SK-N-SH (cell line): ENCODE measurements at regions not wholly inside any gene's neighbourhood (a gene's known extent, or its start where the extent isn't known, plus 50 kb on each side); places are given as distances from the start of the nearest gene placed in this dataset.

Experiments
- CTCF ChIA-PET: fragments of 300-600, 350-600 bp; formaldehyde crosslinking; extraction: SDS; loops from one replicate; lab custom pipeline; 2021; lab: Yijun Ruan, JAX
- POLR2A ChIA-PET: fragments of 350-600 bp; sonication (Branson Sonifier 250); formaldehyde crosslinking; extraction: SDS; loops from one replicate; lab custom pipeline; 2020; ENCODE audit warnings: antibody characterized with exemption, inconsistent platforms; lab: Yijun Ruan, JAX
- DNase-seq: peaks from one replicate; pipeline ENCODE4 v3.0.0; 2012
- H2AFZ ChIP-seq: fragments of 200-600 bp; sonication (generic); 2 replicates; pipeline ENCODE4 v1.8.1; 2016; ENCODE audit warnings: antibody characterized with exemption, mild to moderate bottlenecking, low read depth
- H3F3A ChIP-seq: fragments of 200-600 bp; sonication (generic); replicated peaks from 2 replicates; pipeline ENCODE3; 2016; ENCODE audit warnings: antibody characterized with exemption, mild to moderate bottlenecking; ENCODE audit not compliant: insufficient read depth
- H3K27ac ChIP-seq, 2 experiments: fragments of 200-500 bp in 1 of 2; fragments of 200-600 bp in 1 of 2; sonication (Bioruptor generic) in 1 of 2; sonication (generic), shearing (Covaris generic) in 1 of 2; 2 replicates each; pipeline versions ENCODE4 v1.5.1 to v1.6.1; 2014 to 2016; ENCODE audit warnings: low read depth in 2 of 2, inconsistent platforms in 1 of 2, low read length in 1 of 2, mild to moderate bottlenecking in 1 of 2, mixed read lengths in 1 of 2
- H3K27me3 ChIP-seq: fragments of 200-600 bp; sonication (generic), shearing (Covaris generic); 2 replicates; pipeline ENCODE4 v1.6.1; 2016; ENCODE audit warnings: mixed run types; ENCODE audit not compliant: insufficient read depth
- H3K36me3 ChIP-seq, 2 experiments: fragments of 200-500 bp in 1 of 2; fragments of 200-600 bp in 1 of 2; sonication (Bioruptor generic) in 1 of 2; sonication (generic) in 1 of 2; replicated peaks in 1 of 2; 2 replicates each; pipeline versions ENCODE3 to v1.5.1; 2014 to 2016; ENCODE audit warnings: low read length in 1 of 2, mild to moderate bottlenecking in 1 of 2; ENCODE audit not compliant: insufficient read depth in 2 of 2, control insufficient read depth in 1 of 2
- H3K4me1 ChIP-seq, 2 experiments: fragments of 200-500 bp in 1 of 2; fragments of 200-600 bp in 1 of 2; sonication (Bioruptor generic) in 1 of 2; sonication (generic), shearing (Covaris generic) in 1 of 2; 2 replicates each; pipeline versions ENCODE4 v1.5.1 to v1.6.1; 2014 to 2016; ENCODE audit warnings: low read depth in 1 of 2, low read length in 1 of 2, mixed run types in 1 of 2; ENCODE audit not compliant: insufficient read depth in 2 of 2, control insufficient read depth in 1 of 2
- H3K4me2 ChIP-seq: fragments of 200-600 bp; sonication (generic), shearing (Covaris generic); 2 replicates; pipeline ENCODE4 v1.6.1; 2017; ENCODE audit warnings: mixed run types
- H3K4me3 ChIP-seq, 2 experiments: fragments of 200-500 bp in 1 of 2; fragments of 200-600 bp in 1 of 2; sonication (Bioruptor generic) in 1 of 2; sonication (generic), shearing (Covaris generic) in 1 of 2; 2 replicates each; pipeline versions ENCODE4 v1.5.1 to v1.8.1; 2014 to 2016; ENCODE audit warnings: low read depth in 2 of 2, inconsistent platforms in 1 of 2, low read length in 1 of 2, mild to moderate bottlenecking in 1 of 2, mixed read lengths in 1 of 2, moderate library complexity in 1 of 2
- H3K79me2 ChIP-seq: fragments of 200-600 bp; sonication (generic); 2 replicates; pipeline ENCODE4 v1.8.1; 2017; ENCODE audit warnings: mild to moderate bottlenecking; ENCODE audit not compliant: insufficient read depth
- H3K9ac ChIP-seq: fragments of 200-600 bp; sonication (generic); 2 replicates; pipeline ENCODE4 v1.6.1; 2017; ENCODE audit warnings: mixed run types
- H3K9me2 ChIP-seq: fragments of 200-600 bp; sonication (generic); 2 replicates; pipeline ENCODE4 v1.6.1; 2017; ENCODE audit warnings: mixed run types
- H3K9me3 ChIP-seq: fragments of 200-600 bp; sonication (generic); 2 replicates; pipeline ENCODE4 v1.6.1; 2017; ENCODE audit warnings: mixed run types, mild to moderate bottlenecking, moderate library complexity
- H4K20me1 ChIP-seq: fragments of 200-600 bp; sonication (generic); 2 replicates; pipeline ENCODE4 v1.6.1; 2017; ENCODE audit warnings: mild to moderate bottlenecking, mixed run types; ENCODE audit not compliant: insufficient read depth
- EZH2phosphoT487 ChIP-seq: fragments of 200-600 bp; sonication (generic); IDR thresholded peaks from 2 replicates; pipeline ENCODE4 v1.6.1; 2017; ENCODE audit warnings: low read depth, mixed run types, mild to moderate bottlenecking, antibody characterized with exemption, moderate library complexity, borderline replicate concordance
- GATA2 ChIP-seq: sonication (generic); formaldehyde crosslinking; IDR thresholded peaks from 2 replicates; pipeline ENCODE4 v1.5.0; 2020; ENCODE audit warnings: mild to moderate bottlenecking, missing genetic modification reagents
- MEF2A ChIP-seq: IDR thresholded peaks from 2 replicates; pipeline ENCODE4 v1.4.0; 2012; ENCODE audit warnings: low read depth, borderline replicate concordance
- NFIC ChIP-seq: IDR thresholded peaks from 2 replicates; pipeline ENCODE4 v1.4.0; 2012; ENCODE audit warnings: borderline replicate concordance
- POLR2AphosphoS5 ChIP-seq: IDR thresholded peaks from 2 replicates; pipeline ENCODE4 v1.6.1; 2012; ENCODE audit warnings: low read depth, low read length
- RCOR1 ChIP-seq: fragments of 150-350 bp; IDR thresholded peaks from 2 replicates; pipeline ENCODE4 v1.6.1; 2017; ENCODE audit warnings: antibody characterized with exemption, low read length
- RFX5 ChIP-seq: IDR thresholded peaks from 2 replicates; pipeline ENCODE4 v1.6.1; 2012; ENCODE audit warnings: mild to moderate bottlenecking, improper control_type of control experiment, low read length
- SIN3A ChIP-seq: IDR thresholded peaks from 2 replicates; pipeline ENCODE4 v1.6.1; 2012; ENCODE audit warnings: low read depth, mild to moderate bottlenecking, low read length, moderate library complexity, borderline replicate concordance
- TAF1 ChIP-seq: IDR thresholded peaks from 2 replicates; pipeline ENCODE4 v1.6.1; 2012; ENCODE audit warnings: low read depth, mild to moderate bottlenecking, low read length, moderate library complexity, borderline replicate concordance
- TCF12 ChIP-seq: IDR thresholded peaks from 2 replicates; pipeline ENCODE4 v1.4.0; 2012
- YY1 ChIP-seq: IDR thresholded peaks from 2 replicates; pipeline ENCODE4 v1.4.0; 2012; ENCODE audit warnings: low read depth, mild to moderate bottlenecking
- WGBS: methylation state at CpG from one replicate; pipeline ENCODE4 v1.1.6; 2017; ENCODE audit warnings: low lambda C conversion rate; 5-methylcytosine and 5-hydroxymethylcytosine counted together
- TF ChIP-seq, protein P1 (sequence below): fragments of 150-350 bp; IDR thresholded peaks from 2 replicates; pipeline ENCODE4 v1.6.1; 2016; ENCODE audit warnings: mild to moderate bottlenecking, low read depth, low read length
- TF ChIP-seq, protein P2 (sequence below): fragments of 150-350 bp; IDR thresholded peaks from 2 replicates; pipeline ENCODE4 v1.6.1; 2017; ENCODE audit warnings: antibody characterized with exemption, low read length, low read depth, borderline replicate concordance
- TF ChIP-seq, protein P3 (sequence below): IDR thresholded peaks from 2 replicates; pipeline ENCODE4 v1.4.0; 2012; ENCODE audit warnings: low read depth, borderline replicate concordance
- TF ChIP-seq, protein P4 (sequence below): IDR thresholded peaks from 2 replicates; pipeline ENCODE4 v1.6.1; 2012; ENCODE audit warnings: mild to moderate bottlenecking, low read depth, low read length, moderate library complexity
- TF ChIP-seq, protein P5 (sequence below): IDR thresholded peaks from 2 replicates; pipeline ENCODE4; 2012

DNA sequence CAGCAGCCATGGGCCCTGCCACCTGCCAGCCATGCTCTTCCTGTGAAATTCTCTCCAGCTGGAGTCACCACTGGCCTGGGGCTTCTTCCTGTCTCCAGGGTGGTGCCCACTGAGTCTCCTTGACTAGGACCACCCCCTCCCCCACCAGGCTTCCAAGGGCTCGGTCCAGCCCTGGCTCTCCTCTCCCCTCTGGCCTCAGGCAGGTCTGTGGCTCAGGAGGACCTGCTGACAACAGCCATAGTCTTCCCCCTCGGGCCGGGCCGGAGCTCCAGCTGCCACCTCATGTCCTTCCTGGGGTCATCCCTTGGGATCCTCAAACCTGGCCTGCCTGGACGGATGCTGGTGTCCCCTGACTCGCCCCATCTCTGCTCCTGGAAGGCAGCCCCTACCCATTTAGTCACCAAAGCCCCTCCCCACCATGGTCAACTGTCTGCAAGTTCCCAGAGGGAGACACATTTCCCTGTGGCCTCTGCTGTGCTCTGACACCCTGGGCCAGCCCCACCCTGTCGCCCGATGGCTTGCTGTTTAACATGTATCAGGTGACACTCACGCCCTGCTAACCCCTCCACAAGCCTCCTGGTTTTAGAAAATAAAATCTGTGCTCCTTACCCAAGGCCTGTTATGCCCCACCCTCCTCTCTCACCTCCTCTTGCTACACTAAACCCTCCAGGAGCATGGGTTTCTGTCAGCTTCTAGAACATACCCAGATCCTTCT, 186.2 kb downstream of the RBFOX3 start:
- no peak overlapping the region for H3K4me3 ChIP-seq
- no peak overlapping the region for H3K4me2 ChIP-seq
- no peak for DNase-seq
- TF ChIP-seq NFIC (no peak), RFX5 (no peak), EZH2phosphoT487 (no peak), SIN3A (no peak)
- TF ChIP-seq, protein P1, sequence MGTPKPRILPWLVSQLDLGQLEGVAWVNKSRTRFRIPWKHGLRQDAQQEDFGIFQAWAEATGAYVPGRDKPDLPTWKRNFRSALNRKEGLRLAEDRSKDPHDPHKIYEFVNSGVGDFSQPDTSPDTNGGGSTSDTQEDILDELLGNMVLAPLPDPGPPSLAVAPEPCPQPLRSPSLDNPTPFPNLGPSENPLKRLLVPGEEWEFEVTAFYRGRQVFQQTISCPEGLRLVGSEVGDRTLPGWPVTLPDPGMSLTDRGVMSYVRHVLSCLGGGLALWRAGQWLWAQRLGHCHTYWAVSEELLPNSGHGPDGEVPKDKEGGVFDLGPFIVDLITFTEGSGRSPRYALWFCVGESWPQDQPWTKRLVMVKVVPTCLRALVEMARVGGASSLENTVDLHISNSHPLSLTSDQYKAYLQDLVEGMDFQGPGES, result no peak
- no peaks in the 10 kb centered on the region for H3K9me3 ChIP-seq
- H3K27me3 ChIP-seq, result 0 out of 2 replicates have a peak, but pooled peaks cover 3% of the 10 kb centered on the region
- no peaks in the 10 kb centered on the region; a peak in 1 of 4 replicates for H3K4me1 ChIP-seq
- H3K79me2 ChIP-seq, result no peaks in the 10 kb centered on the region
- 35% methylated on average over 9 of the region's 9 CpGs for WGBS
- H2AFZ ChIP-seq, result no peak overlapping the region
- H3K27ac ChIP-seq, result no peak overlapping the region
- no peaks in the 10 kb centered on the region for H4K20me1 ChIP-seq
- H3F3A ChIP-seq, result no peaks in the 10 kb centered on the region
- no peaks in the 10 kb centered on the region for H3K36me3 ChIP-seq
- no peak overlapping the region for H3K9ac ChIP-seq
- no peaks in the 10 kb centered on the region for H3K9me2 ChIP-seq
- POLR2A ChIA-PET, result no interaction called here
- CTCF ChIA-PET, result interaction anchor here (0.6 to 1.5 kb wide), 8 partner anchors 10 to 284 kb away, joined by 3 to 4 read pairs (median 3); no protein-coding TSS in a partner anchor

DNA sequence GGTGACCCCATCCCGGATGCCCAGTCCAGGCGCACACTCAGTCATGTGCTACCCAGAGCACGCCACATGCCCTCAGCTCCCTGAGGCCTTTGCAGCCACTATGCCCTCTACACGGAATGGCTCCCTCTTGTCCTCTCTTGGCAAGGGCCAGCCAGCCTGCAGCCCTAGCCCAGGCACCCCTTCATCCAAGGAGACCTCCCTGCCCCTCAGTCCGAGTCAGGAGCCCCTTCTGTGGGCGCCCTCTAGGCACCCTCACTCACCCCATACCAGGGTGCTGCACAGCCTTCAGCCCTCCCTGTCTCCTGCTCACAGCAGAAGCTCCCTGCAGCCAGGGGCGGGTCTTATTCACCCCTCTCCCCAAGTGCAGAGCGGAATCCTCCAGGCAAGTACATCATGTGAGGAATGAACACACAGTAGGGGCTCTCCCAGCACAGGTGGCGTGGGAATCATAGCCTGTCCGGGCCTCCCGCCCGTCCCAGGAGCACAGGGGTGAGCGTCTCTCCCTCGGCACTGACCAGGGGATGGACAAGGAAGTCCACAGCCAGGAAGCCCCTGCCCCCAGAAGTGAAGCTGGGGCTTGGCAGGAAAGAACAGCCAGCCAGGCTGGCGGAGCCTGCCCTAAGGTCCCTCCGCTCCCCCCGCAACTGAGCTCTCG, 186.9 kb downstream of the RBFOX3 start:
- Histone ChIP-seq H2AFZ (no peak overlapping the region), H3K79me2 (no peaks in the 10 kb centered on the region), H3K9me2 (no peaks in the 10 kb centered on the region), H3K27me3 (0 out of 2 replicates have a peak, but pooled peaks cover 3% of the 10 kb centered on the region), H3K36me3 (no peaks in the 10 kb centered on the region), H3K9ac (no peak overlapping the region), H3K4me2 (no peak overlapping the region), H3K4me3 (no peak overlapping the region), H3F3A (no peaks in the 10 kb centered on the region), H3K9me3 (no peaks in the 10 kb centered on the region), H3K27ac (no peak overlapping the region), H3K4me1 (no peaks in the 10 kb centered on the region; a peak in 1 of 4 replicates), H4K20me1 (no peaks in the 10 kb centered on the region)
- DNase-seq, result no peak
- CTCF ChIA-PET, result interaction anchor here (0.7 to 1.5 kb wide), 7 partner anchors 9 to 285 kb away, joined by 3 to 5 read pairs (median 3); no protein-coding TSS in a partner anchor
- POLR2A ChIA-PET, result no interaction called here
- WGBS, result 47% methylated on average over 15 of the region's 18 CpGs
- TF ChIP-seq MEF2A, result no peak
- no peak for TF ChIP-seq RCOR1
- TF ChIP-seq, protein P2, sequence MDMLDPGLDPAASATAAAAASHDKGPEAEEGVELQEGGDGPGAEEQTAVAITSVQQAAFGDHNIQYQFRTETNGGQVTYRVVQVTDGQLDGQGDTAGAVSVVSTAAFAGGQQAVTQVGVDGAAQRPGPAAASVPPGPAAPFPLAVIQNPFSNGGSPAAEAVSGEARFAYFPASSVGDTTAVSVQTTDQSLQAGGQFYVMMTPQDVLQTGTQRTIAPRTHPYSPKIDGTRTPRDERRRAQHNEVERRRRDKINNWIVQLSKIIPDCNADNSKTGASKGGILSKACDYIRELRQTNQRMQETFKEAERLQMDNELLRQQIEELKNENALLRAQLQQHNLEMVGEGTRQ, result no peak
- TF ChIP-seq, protein P3, sequence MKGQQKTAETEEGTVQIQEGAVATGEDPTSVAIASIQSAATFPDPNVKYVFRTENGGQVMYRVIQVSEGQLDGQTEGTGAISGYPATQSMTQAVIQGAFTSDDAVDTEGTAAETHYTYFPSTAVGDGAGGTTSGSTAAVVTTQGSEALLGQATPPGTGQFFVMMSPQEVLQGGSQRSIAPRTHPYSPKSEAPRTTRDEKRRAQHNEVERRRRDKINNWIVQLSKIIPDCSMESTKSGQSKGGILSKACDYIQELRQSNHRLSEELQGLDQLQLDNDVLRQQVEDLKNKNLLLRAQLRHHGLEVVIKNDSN, result no peak
- TF ChIP-seq TCF12, result no peak
- no peak for TF ChIP-seq YY1
- no peak for TF ChIP-seq TAF1
- no peak for TF ChIP-seq EZH2phosphoT487
- TF ChIP-seq, protein P4, sequence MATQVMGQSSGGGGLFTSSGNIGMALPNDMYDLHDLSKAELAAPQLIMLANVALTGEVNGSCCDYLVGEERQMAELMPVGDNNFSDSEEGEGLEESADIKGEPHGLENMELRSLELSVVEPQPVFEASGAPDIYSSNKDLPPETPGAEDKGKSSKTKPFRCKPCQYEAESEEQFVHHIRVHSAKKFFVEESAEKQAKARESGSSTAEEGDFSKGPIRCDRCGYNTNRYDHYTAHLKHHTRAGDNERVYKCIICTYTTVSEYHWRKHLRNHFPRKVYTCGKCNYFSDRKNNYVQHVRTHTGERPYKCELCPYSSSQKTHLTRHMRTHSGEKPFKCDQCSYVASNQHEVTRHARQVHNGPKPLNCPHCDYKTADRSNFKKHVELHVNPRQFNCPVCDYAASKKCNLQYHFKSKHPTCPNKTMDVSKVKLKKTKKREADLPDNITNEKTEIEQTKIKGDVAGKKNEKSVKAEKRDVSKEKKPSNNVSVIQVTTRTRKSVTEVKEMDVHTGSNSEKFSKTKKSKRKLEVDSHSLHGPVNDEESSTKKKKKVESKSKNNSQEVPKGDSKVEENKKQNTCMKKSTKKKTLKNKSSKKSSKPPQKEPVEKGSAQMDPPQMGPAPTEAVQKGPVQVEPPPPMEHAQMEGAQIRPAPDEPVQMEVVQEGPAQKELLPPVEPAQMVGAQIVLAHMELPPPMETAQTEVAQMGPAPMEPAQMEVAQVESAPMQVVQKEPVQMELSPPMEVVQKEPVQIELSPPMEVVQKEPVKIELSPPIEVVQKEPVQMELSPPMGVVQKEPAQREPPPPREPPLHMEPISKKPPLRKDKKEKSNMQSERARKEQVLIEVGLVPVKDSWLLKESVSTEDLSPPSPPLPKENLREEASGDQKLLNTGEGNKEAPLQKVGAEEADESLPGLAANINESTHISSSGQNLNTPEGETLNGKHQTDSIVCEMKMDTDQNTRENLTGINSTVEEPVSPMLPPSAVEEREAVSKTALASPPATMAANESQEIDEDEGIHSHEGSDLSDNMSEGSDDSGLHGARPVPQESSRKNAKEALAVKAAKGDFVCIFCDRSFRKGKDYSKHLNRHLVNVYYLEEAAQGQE, result no peak
- no peak for TF ChIP-seq POLR2AphosphoS5
- TF ChIP-seq, protein P1, result no peak
- no peak for TF ChIP-seq GATA2
- TF ChIP-seq, protein P5, sequence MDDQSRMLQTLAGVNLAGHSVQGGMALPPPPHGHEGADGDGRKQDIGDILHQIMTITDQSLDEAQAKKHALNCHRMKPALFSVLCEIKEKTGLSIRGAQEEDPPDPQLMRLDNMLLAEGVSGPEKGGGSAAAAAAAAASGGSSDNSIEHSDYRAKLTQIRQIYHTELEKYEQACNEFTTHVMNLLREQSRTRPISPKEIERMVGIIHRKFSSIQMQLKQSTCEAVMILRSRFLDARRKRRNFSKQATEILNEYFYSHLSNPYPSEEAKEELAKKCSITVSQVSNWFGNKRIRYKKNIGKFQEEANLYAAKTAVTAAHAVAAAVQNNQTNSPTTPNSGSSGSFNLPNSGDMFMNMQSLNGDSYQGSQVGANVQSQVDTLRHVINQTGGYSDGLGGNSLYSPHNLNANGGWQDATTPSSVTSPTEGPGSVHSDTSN, result no peak
